HepG2 (cell line): ENCODE measurements at regions not wholly inside any gene's neighbourhood (a gene's known extent, or its start where the extent isn't known, plus 50 kb on each side); places are given as distances from the start of the nearest gene placed in this dataset.
A peak's percentile ranks its signal among the peaks of the same experiment; 100 is the strongest.

ENCODE experiments used
- BATF2 ChIP-seq: sonication (generic); formaldehyde crosslinking; IDR thresholded peaks from 2 replicates; pipeline ENCODE4 v1.8.0; 2022; ENCODE audit warnings: mild to moderate bottlenecking, missing genetic modification reagents, moderate library complexity
- GABPA ChIP-seq, 2 experiments: IDR thresholded peaks; 2 replicates each; pipeline ENCODE4 v1.6.1; 2011 to 2016; ENCODE audit warnings: low read depth in 2 of 2, low read length in 1 of 2, missing biosample characterization in 1 of 2, missing genetic modification characterization in 1 of 2
- GTF2F1 ChIP-seq: fragments of 150-350 bp; IDR thresholded peaks from 2 replicates; pipeline ENCODE4 v1.6.1; 2014; ENCODE audit warnings: low read length
- KDM5A ChIP-seq: fragments of 200-600 bp; sonication (generic); IDR thresholded peaks from 2 replicates; pipeline ENCODE4 v1.7.0; 2018; ENCODE audit warnings: antibody characterized with exemption, mild to moderate bottlenecking, low read length, borderline replicate concordance
- MAFF ChIP-seq: IDR thresholded peaks from 2 replicates; pipeline ENCODE4 v1.6.1; 2011; ENCODE audit warnings: low read depth, low read length, improper control_type of control experiment
- MBNL3 ChIP-seq: fragments of 250-450 bp; sonication (Bioruptor Pico); conservative IDR thresholded peaks from 2 replicates; pipeline ENCODE4 v1.8.0; 2022; ENCODE audit warnings: mild to moderate bottlenecking, inconsistent platforms
- PAXIP1 ChIP-seq: sonication (generic); formaldehyde crosslinking; conservative IDR thresholded peaks from 2 replicates; pipeline ENCODE4 v1.4.0; 2020; ENCODE audit warnings: mild to moderate bottlenecking, missing genetic modification reagents, moderate library complexity
- PITX1 ChIP-seq: sonication (generic); formaldehyde crosslinking; IDR thresholded peaks from 2 replicates; pipeline ENCODE4 v1.5.1; 2020; ENCODE audit warnings: mild to moderate bottlenecking, missing genetic modification reagents
- RAD21 ChIP-seq: fragments of 450-650 bp; formaldehyde crosslinking; IDR thresholded peaks from 2 replicates; pipeline ENCODE4 v1.5.0; 2020; ENCODE audit warnings: mild to moderate bottlenecking
- SIX1 ChIP-seq: sonication (generic); formaldehyde crosslinking; IDR thresholded peaks from 2 replicates; pipeline ENCODE4 v1.4.0; 2020; ENCODE audit warnings: missing genetic modification reagents, borderline replicate concordance
- ZBTB49 ChIP-seq: sonication (generic); formaldehyde crosslinking; IDR thresholded peaks from 2 replicates; pipeline ENCODE4 v1.4.0; 2020; ENCODE audit warnings: missing genetic modification reagents, borderline replicate concordance
- ZNF337 ChIP-seq: sonication (generic); formaldehyde crosslinking; IDR thresholded peaks from 2 replicates; pipeline ENCODE4 v1.5.1; 2020; ENCODE audit warnings: missing genetic modification reagents, low read depth, mild to moderate bottlenecking, borderline replicate concordance
- ZNF513 ChIP-seq: sonication (generic); formaldehyde crosslinking; conservative IDR thresholded peaks from 2 replicates; pipeline ENCODE4 v1.5.0; 2020; ENCODE audit warnings: missing genetic modification reagents
- ZNF564 ChIP-seq: sonication (generic); formaldehyde crosslinking; IDR thresholded peaks from 2 replicates; pipeline ENCODE4 v1.8.1; 2023; ENCODE audit warnings: mild to moderate bottlenecking, missing genetic modification reagents
- ZNF800 ChIP-seq: sonication (generic); formaldehyde crosslinking; IDR thresholded peaks from 2 replicates; pipeline ENCODE4 v1.4.0; 2020; ENCODE audit warnings: missing genetic modification reagents
- ZSCAN5A ChIP-seq: sonication (generic); formaldehyde crosslinking; IDR thresholded peaks from 2 replicates; pipeline ENCODE4 v1.8.0; 2022; ENCODE audit warnings: mild to moderate bottlenecking, missing genetic modification reagents, borderline replicate concordance

GRCh38 chr12:58765653-58766512, 154.4 kb downstream of the LRIG3 start (continued):
- TF ChIP-seq ZBTB49 (CRISPR knock-in tag): no peak
- no peak for TF ChIP-seq BATF2 (CRISPR knock-in tag)
- TF ChIP-seq RAD21 (CRISPR knock-in tag): no peak
- peak; percentile 89 for TF ChIP-seq PITX1 (CRISPR knock-in tag)
- TF ChIP-seq ZNF513: no peak
- TF ChIP-seq ZNF337 (CRISPR knock-in tag): no peak
- no peak for TF ChIP-seq ZNF564 (CRISPR knock-in tag)
- peak; percentile 99 for TF ChIP-seq SIX1 (CRISPR knock-in tag)
- TF ChIP-seq ZNF800 (CRISPR knock-in tag): no peak
- no peak for TF ChIP-seq MBNL3
- no peak for TF ChIP-seq GABPA (IDR thresholded peaks at IDR 0.05; ENCODE audit: low read depth, low read length)
- no peak for TF ChIP-seq GABPA (CRISPR knock-in tag; IDR thresholded peaks at IDR 0.05; ENCODE audit: low read depth)
- no peak for TF ChIP-seq GTF2F1
- TF ChIP-seq ZSCAN5A (CRISPR knock-in tag): peak; percentile 50; the same call in 1 of the 2 replicates
- no peak for TF ChIP-seq KDM5A
- TF ChIP-seq MAFF: no peak
- peak; percentile 99 for TF ChIP-seq PAXIP1 (CRISPR knock-in tag)
